ENCODE measurements at regions not wholly inside any gene's neighbourhood (a gene's known extent, or its start where the extent isn't known, plus 50 kb on each side); places are given as distances from the start of the nearest gene placed in this dataset.

DNA sequence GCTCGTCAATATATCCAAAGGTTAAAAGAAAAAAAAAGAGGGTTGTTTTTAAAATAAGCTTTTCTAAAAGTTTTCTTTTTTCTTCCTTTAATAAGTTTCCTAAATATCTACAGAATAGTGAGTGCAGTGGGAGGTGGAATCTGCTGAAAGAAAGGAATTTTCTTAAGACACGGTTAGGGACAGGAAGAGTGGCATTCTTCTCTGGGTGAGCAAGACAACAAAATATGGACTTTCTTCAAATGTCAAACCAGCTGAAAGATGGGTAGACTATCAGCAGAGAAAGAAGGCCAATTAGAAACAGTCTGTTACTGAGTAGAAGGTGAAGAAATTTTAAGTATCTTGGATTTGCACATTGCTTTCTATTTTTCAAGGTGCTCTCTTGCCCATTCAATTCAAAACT lies 222.7 kb upstream of the PIK3C3 start:
- no peak for TF ChIP-seq CTCF (IDR thresholded peaks at IDR 0.05; ENCODE audit: extremely low read depth in 1 of 2, insufficient read depth in 1 of 2, low read depth in 1 of 2, low read length in 2 of 2)
- TF ChIP-seq MAX (IDR thresholded peaks at IDR 0.05; ENCODE audit: insufficient read depth, insufficient read length), result no peak
- no peak for TF ChIP-seq MYC (IDR thresholded peaks at IDR 0.05; ENCODE audit: low read depth, low read length)
- TF ChIP-seq EZH2 (IDR thresholded peaks at IDR 0.05; ENCODE audit: borderline replicate concordance, low read depth, low read length, severe bottlenecking), result no peak
- TF ChIP-seq POLR2A (IDR thresholded peaks at IDR 0.05; ENCODE audit: low read depth, low read length), result no peak

All from endothelial cell of umbilical vein (primary cell).